Retinal pigment epithelial cell (primary cell): ENCODE measurements at regions not wholly inside any gene's neighbourhood (a gene's known extent, or its start where the extent isn't known, plus 50 kb on each side); places are given as distances from the start of the nearest gene placed in this dataset.

Experiments
- DNase-seq: peaks from one replicate; pipeline ENCODE4 v3.0.0-alpha.2; 2010; ENCODE audit warnings: low read depth
- H3K4me3 ChIP-seq: 2 replicates; pipeline ENCODE4 v1.5.1; 2011; ENCODE audit warnings: mild to moderate bottlenecking, low read length, control low read depth, moderate library complexity
- CTCF ChIP-seq: conservative IDR thresholded peaks from 2 replicates; pipeline ENCODE4 v1.5.1; 2011; ENCODE audit warnings: low read depth, low read length, control low read depth, inconsistent platforms

- H3K4me3 ChIP-seq: no peak overlapping the region
- no peak for TF ChIP-seq CTCF
- DNase-seq: no peak
Measured at GRCh38 chr7:35483568-35483967, 211.4 kb downstream of the HERPUD2 start.

DNA sequence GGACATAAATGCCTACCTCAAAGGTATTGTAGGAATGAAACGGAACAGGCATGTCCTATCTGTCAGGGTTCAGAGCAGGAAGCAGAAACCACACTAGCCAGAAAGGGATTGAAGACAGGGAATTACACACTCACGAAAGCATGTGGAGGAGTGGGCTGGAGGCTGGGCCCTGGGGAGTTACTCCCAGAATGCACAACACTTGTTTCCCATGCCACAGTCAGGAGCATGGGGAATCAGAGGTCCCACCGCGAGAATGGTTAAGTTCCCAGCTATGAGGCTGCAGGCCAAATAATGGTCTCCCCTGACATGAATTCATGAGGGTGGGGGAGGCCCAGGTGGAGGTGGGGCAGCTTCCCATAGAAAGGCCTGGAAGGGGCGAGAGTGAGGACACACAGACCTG lies 212.7 kb downstream of the HERPUD2 start:
- TF ChIP-seq CTCF: no peak
- DNase-seq: no peak
- H3K4me3 ChIP-seq: no peak overlapping the region

DNA sequence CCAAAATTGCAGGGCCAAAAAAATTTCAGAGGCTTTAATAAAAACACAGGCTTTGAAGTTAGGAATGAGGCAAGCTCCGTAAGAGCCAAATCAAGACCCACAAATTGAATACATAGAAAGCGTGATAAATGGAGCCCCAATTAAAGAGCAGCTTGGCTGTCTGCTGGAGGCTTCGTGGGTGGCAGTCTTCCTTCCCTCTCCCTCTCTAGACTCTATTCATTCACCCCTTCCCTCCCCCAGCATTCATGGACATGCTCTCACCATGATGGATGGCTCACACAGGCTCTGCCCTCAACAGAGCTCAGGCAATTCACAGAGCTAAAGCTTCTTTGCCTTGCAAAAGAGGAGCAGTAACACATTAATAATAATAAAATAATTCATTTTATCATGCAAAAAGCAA lies 214.1 kb downstream of the HERPUD2 start:
- TF ChIP-seq CTCF: no peak
- no peak for DNase-seq
- no peak overlapping the region for H3K4me3 ChIP-seq

DNA sequence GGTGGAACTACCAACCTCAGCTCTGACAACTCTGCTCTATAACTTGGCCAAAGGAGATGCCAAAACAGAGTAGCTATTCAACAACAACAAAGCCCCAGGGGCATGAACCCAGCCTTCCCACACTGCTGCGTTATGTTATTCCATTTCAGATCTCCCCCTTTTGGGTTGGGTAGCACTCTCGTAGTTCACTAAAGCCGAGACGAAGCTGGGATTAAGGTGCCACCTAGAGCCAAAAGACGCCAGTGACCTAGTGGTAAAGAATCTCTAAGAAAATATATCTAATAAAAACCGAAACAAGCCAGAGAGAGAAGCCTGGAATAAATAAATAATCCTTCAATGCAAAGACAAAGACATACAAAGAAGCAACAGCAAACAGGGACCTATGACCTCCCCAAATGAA lies 217.3 kb downstream of the HERPUD2 start:
- TF ChIP-seq CTCF: no peak
- DNase-seq: no peak
- H3K4me3 ChIP-seq: no peak overlapping the region

DNA sequence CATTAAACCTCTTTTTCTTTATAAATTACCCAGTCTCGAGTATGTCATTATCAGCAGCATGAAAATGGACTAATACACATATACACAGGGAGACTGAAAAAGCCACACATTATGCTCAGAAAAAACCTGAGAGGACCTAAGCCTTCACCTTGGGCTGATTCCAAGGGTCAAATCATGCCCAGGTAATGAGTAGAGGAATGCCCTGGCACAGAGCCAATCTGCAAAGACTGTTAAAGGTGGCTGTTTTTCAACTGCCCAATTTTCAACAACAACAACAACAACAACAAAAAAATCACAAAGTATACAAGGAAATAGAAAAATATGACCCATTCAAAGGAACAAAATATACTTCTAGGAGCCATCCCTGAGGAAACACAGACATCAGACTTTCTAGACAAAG lies 220.2 kb upstream of the TBX20 start:
- DNase-seq: no peak
- H3K4me3 ChIP-seq: no peak overlapping the region
- no peak for TF ChIP-seq CTCF

DNA sequence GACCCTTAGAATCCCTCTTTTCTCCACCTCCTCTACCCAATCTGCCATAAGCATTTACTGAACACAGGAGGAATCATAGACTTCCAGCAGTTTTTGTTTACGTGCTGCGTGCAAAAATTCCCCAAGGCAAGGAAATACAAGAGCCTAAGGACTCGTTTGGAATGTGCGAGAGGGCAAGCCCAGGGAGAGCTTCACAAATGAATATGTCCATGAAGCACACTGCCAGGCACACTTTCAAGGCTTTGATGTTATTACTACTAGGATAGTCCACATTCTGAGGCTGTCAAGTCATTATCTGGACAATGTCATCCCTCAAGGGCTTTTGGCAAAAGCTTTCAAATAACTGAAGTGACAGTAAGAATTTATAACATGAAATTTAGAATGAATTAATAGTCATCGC lies 214.7 kb upstream of the TBX20 start:
- no peak overlapping the region for H3K4me3 ChIP-seq
- no peak for TF ChIP-seq CTCF
- DNase-seq: no peak

GRCh38 chr7:35467456-35467978 lies 213.6 kb upstream of the TBX20 start:
- no peak overlapping the region for H3K4me3 ChIP-seq
- no peak for TF ChIP-seq CTCF
- no peak for DNase-seq
